Neural cell (in vitro differentiated cells): ENCODE measurements at regions not wholly inside any gene's neighbourhood (a gene's known extent, or its start where the extent isn't known, plus 50 kb on each side); places are given as distances from the start of the nearest gene placed in this dataset.

Source experiments
- H2AFZ ChIP-seq: fragments of 200-600, 300-800 bp; sonication (generic), shearing (Covaris generic); 2 replicates; pipeline ENCODE4 v1.6.0; 2014; ENCODE audit warnings: low read depth, mild to moderate bottlenecking, antibody characterized with exemption, low read length, moderate library complexity
- H3F3A ChIP-seq: fragments of 200-600 bp; shearing (Covaris generic); 2 replicates; pipeline ENCODE4 v1.6.1; 2016; ENCODE audit warnings: mild to moderate bottlenecking, moderate library complexity, mixed read lengths, antibody characterized with exemption, low read length; ENCODE audit not compliant: insufficient read depth, poor library complexity, severe bottlenecking
- H3K27ac ChIP-seq: fragments of 200-600, 300-800 bp; sonication (generic), shearing (Covaris generic); 2 replicates; pipeline ENCODE4 v1.5.1; 2014; ENCODE audit warnings: mild to moderate bottlenecking, low read length, moderate library complexity
- H3K27me3 ChIP-seq: fragments of 300-800, 200-600 bp; sonication (generic), shearing (Covaris generic); 2 replicates; pipeline ENCODE4 v1.6.0; 2014; ENCODE audit warnings: mild to moderate bottlenecking, low read depth, low read length, moderate library complexity; ENCODE audit not compliant: insufficient read depth
- H3K36me3 ChIP-seq: fragments of 300-800, 200-600 bp; sonication (generic), shearing (Covaris generic); 2 replicates; pipeline ENCODE4 v1.5.1; 2014; ENCODE audit warnings: mild to moderate bottlenecking, antibody characterized with exemption, low read length, moderate library complexity; ENCODE audit not compliant: insufficient read depth
- H3K4me2 ChIP-seq: fragments of 300-800, 200-600 bp; sonication (generic), shearing (Covaris generic); 2 replicates; pipeline ENCODE4 v1.6.0; 2014; ENCODE audit warnings: mild to moderate bottlenecking, low read length
- H3K4me3 ChIP-seq: fragments of 300-800, 200-600 bp; sonication (generic), shearing (Covaris generic); 2 replicates; pipeline ENCODE4 v1.5.1; 2014; ENCODE audit warnings: mild to moderate bottlenecking, low read length, moderate library complexity
- H3K79me2 ChIP-seq: fragments of 200-600 bp; shearing (Covaris generic); replicated peaks from 2 replicates; pipeline ENCODE4 v1.6.0; 2014; ENCODE audit warnings: mild to moderate bottlenecking, low read length, moderate library complexity; ENCODE audit not compliant: insufficient read depth
- H3K9ac ChIP-seq: fragments of 300-800, 200-600 bp; sonication (generic), shearing (Covaris generic); 2 replicates; pipeline ENCODE4 v1.6.1; 2016; ENCODE audit warnings: mild to moderate bottlenecking, low read length, mixed read lengths
- H3K9me2 ChIP-seq: fragments of 200-600 bp; shearing (Covaris generic); 2 replicates; pipeline ENCODE4 v1.6.1; 2016; ENCODE audit warnings: mild to moderate bottlenecking, low read length, mixed read lengths; ENCODE audit not compliant: insufficient read depth
- H3K9me3 ChIP-seq: fragments of 200-600, 300-800 bp; sonication (generic), shearing (Covaris generic); 2 replicates; pipeline ENCODE4 v1.6.1; 2016; ENCODE audit warnings: mild to moderate bottlenecking, mixed run types, low read length, moderate library complexity, mixed read lengths
- H4K20me1 ChIP-seq: fragments of 200-600 bp; shearing (Covaris generic); 2 replicates; pipeline ENCODE4 v1.6.1; 2016; ENCODE audit warnings: mild to moderate bottlenecking, mixed run types; ENCODE audit not compliant: insufficient read depth
- CTCF ChIP-seq: fragments of 450-650 bp; IDR thresholded peaks from 2 replicates; pipeline ENCODE4 v1.5.1; 2014; ENCODE audit warnings: antibody characterized with exemption, mild to moderate bottlenecking, moderate library complexity; ENCODE audit not compliant: poor library complexity, severe bottlenecking
- EP300 ChIP-seq: fragments of 450-650 bp; conservative IDR thresholded peaks from 2 replicates; pipeline ENCODE4 v1.6.1; 2014; ENCODE audit warnings: antibody characterized with exemption, mild to moderate bottlenecking, moderate library complexity; ENCODE audit not compliant: poor library complexity, severe bottlenecking
- EZH2 ChIP-seq: fragments of 200-600, 300-800 bp; shearing (Covaris generic), sonication (generic); IDR thresholded peaks from 2 replicates; pipeline ENCODE4 v1.6.1; 2014; ENCODE audit warnings: antibody characterized with exemption, low read length, borderline replicate concordance, mild to moderate bottlenecking; ENCODE audit not compliant: insufficient read depth, poor library complexity, severe bottlenecking
- MXI1 ChIP-seq: fragments of 450-650 bp; conservative IDR thresholded peaks from 2 replicates; pipeline ENCODE4 v1.6.1; 2014; ENCODE audit warnings: antibody characterized with exemption, mild to moderate bottlenecking; ENCODE audit not compliant: poor library complexity, severe bottlenecking
- POLR2AphosphoS5 ChIP-seq: IDR thresholded peaks from 2 replicates; pipeline ENCODE4 v1.6.1; 2012
- RAD21 ChIP-seq: fragments of 450-650 bp; conservative IDR thresholded peaks from 2 replicates; pipeline ENCODE4 v1.6.1; 2014; ENCODE audit warnings: antibody characterized with exemption, mild to moderate bottlenecking, moderate library complexity
- REST ChIP-seq: IDR thresholded peaks from 2 replicates; pipeline ENCODE4 v1.6.1; 2012; ENCODE audit warnings: borderline replicate concordance
- SMC3 ChIP-seq: fragments of 450-650 bp; conservative IDR thresholded peaks from 2 replicates; pipeline ENCODE4 v1.6.1; 2014; ENCODE audit warnings: antibody characterized with exemption, mild to moderate bottlenecking, moderate library complexity; ENCODE audit not compliant: poor library complexity
- TAF1 ChIP-seq: IDR thresholded peaks from 2 replicates; pipeline ENCODE4 v1.6.1; 2012; ENCODE audit warnings: low read depth

- Histone ChIP-seq H3K27ac (no peak overlapping the region), H4K20me1 (no peaks in the 10 kb centered on the region), H2AFZ (no peak overlapping the region), H3K27me3 (no peaks in the 10 kb centered on the region), H3K9me3 (no peaks in the 10 kb centered on the region), H3K4me3 (no peak overlapping the region), H3K79me2 (no peaks in the 10 kb centered on the region), H3K36me3 (no peaks in the 10 kb centered on the region), H3K9me2 (no peaks in the 10 kb centered on the region), H3K4me2 (no peak overlapping the region), H3F3A (no peaks in the 10 kb centered on the region), H3K9ac (no peak overlapping the region)
- no peak for TF ChIP-seq EP300
- TF ChIP-seq TAF1, result no peak
- no peak for TF ChIP-seq POLR2AphosphoS5
- TF ChIP-seq CTCF, result no peak
- TF ChIP-seq MXI1, result no peak
- TF ChIP-seq SMC3, result no peak
- no peak for TF ChIP-seq REST
- TF ChIP-seq RAD21, result no peak
- TF ChIP-seq EZH2, result no peak
These were observed 99.6 kb downstream of the RPLP1 start for GRCh38 chr15:69552057-69552815.

- H3K36me3 ChIP-seq, result no peaks in the 10 kb centered on the region
- H3F3A ChIP-seq, result no peaks in the 10 kb centered on the region
- H4K20me1 ChIP-seq, result no peaks in the 10 kb centered on the region
- H2AFZ ChIP-seq, result no peak overlapping the region
- H3K4me2 ChIP-seq, result no peak overlapping the region
- H3K9ac ChIP-seq, result no peak overlapping the region
- no peak overlapping the region for H3K27ac ChIP-seq
- no peaks in the 10 kb centered on the region for H3K27me3 ChIP-seq
- H3K79me2 ChIP-seq, result no peaks in the 10 kb centered on the region
- H3K9me2 ChIP-seq, result no peaks in the 10 kb centered on the region
- no peak overlapping the region for H3K4me3 ChIP-seq
- no peak for TF ChIP-seq CTCF
- TF ChIP-seq SMC3, result no peak
- TF ChIP-seq REST, result no peak
- TF ChIP-seq POLR2AphosphoS5, result no peak
- no peak for TF ChIP-seq TAF1
- TF ChIP-seq RAD21, result no peak
- TF ChIP-seq MXI1, result no peak
- TF ChIP-seq EP300, result no peak
- TF ChIP-seq EZH2, result no peak
- H3K9me3 ChIP-seq, result no peaks in the 10 kb centered on the region
These were observed 101.1 kb downstream of the RPLP1 start for GRCh38 chr15:69553686-69554085.
